NCI-H2227 treated with DMSO at 0.1 percent for 48 hours (cell line): ENCODE measurements at regions not wholly inside any gene's neighbourhood (a gene's known extent, or its start where the extent isn't known, plus 50 kb on each side); places are given as distances from the start of the nearest gene placed in this dataset.
A peak's percentile ranks its signal among the peaks of the same experiment; 100 is the strongest.

ENCODE experiments used
- DNase-seq: peaks from one replicate; lab custom pipeline; 2025; lab: John Stamatoyannopoulos, UW

- DNase-seq, result no peak
Measured at GRCh38 chr1:188423073-188423472, 1594.3 kb downstream of the PLA2G4A start.

DNA sequence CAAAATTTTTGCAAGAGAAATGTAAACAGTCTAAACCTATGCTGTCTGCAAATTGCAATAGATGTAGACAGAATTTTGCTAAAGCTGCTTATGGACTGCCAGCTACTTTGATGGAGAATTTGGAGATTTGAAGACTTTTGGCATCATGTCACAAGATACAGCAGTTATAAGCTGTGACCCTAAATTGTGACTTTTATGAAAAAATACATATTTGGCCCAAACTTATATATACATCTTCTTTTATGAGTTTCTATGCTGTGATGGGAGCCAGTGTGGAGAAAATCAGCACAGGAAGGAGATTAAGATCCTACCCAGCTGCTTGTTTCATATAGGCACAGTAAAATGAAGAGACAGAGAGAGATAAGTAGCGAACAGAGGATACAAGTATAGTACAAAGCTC, 1595.4 kb downstream of the PLA2G4A start:
- DNase-seq, result no peak

DNA sequence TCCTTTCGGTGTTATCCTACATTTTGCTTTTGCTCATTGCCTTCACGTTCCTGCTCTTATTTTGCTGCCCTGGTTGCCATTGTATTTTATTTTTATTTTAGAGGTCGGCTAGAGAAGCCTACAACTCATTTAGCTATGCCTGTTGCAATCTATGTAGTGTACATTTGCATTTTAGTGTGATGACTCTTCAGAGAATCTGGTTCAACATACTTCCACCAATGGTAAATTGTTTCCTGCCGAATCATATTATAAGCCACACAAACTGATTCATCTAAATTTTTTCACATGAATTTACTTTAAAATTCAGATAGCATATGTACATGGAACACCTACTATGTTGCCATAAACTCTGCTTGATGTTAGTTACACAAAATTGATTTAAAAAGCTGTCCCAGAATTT, 1596.9 kb downstream of the PLA2G4A start:
- no peak for DNase-seq

GRCh38 chr1:188426561-188426960, 1597.8 kb downstream of the PLA2G4A start:
- DNase-seq, result no peak

DNA sequence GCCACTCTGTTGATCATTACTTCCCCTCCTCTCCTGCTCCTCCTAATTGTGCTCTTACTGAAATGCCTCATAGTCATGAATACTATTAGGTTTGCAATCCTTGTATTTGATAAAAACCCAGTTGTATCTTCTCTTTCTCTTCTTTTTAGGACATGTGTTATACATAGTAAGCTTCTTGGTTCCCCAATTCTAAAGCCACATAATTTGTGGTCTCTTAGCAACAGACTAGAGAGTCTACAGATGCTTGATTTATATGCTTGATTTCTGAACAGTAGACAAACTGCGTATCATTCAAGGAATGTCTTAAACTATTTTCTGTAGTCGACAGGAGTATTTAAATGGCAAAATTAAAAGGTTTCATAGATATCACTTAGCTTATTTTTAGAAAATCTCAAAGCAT, 1598.9 kb downstream of the PLA2G4A start:
- no peak for DNase-seq

- no peak for DNase-seq
Measured at GRCh38 chr1:188429386-188429785, 1600.6 kb downstream of the PLA2G4A start.

DNA sequence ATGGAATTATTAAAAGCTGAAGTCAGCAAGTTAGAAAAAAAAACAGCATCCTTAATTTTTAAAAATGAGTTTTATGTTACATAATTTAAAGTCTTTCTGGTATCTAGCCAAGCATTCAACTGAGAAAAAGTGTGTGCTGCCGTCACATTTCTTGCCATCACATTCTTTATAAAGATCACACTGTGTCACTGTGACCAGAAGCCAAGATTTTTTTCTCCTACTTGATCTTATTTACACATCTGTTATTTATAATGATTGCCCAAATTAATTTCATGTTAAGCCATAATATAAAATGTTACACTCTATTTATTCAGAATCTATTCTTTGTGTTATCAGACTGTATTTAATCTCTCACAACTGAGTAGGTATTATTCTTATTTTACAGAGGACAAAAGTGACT, 1603.7 kb downstream of the PLA2G4A start:
- DNase-seq, result no peak

DNA sequence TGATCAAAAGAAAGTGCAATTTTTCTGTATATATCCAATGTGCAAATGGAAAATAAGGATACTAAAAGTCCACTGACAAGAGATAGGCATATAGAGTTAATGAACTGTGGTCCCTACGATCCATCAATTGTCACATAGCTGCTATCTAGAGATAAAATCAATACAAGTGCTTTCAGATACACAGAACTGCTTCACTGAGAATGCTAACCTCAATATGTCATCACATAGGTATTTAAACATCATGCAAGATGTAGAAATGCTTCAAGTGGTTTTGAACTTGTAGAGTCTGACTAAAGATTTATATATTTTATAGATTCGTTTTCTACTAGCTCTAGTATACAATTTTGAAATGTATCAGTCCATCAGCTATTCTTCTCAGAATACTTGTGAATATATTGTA, 1604.7 kb downstream of the PLA2G4A start:
- no peak for DNase-seq

DNA sequence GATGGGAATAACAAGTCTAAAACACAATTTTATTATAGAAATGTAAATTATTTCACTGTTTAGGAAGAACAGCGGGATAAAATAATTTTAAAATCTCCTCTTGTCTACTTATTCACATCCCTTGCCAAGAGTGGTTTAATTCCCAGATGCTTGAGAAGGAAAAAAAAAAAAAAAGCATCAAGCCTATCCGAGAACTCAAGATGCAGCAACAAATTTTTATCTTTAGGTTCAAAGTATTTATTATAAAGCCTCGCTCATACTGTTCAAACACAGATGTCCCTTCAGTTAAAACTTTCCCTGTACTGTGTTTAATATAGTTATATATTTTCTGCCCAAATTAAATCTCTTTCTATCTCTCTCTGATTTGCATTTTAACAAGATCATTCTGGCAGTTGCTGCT, 1615.8 kb downstream of the PLA2G4A start:
- no peak for DNase-seq

DNA sequence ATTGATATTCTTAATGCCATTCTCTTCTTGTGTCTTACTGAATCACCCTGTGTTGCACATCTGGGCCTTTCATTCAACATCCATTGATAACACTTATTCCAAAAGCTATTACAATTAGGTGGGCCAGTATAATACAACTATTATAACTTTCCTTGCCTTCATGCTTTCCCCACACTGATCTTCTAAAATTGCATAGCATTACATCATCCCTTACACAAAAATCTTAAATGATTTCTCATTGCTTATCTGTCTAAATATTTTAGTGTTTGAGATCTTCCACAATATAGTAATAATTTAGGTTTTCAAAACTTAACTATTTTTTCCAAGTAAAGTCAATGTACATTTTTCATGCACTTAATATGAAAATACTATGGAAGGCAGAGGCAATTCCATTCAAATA, 1634.1 kb downstream of the PLA2G4A start:
- no peak for DNase-seq

DNA sequence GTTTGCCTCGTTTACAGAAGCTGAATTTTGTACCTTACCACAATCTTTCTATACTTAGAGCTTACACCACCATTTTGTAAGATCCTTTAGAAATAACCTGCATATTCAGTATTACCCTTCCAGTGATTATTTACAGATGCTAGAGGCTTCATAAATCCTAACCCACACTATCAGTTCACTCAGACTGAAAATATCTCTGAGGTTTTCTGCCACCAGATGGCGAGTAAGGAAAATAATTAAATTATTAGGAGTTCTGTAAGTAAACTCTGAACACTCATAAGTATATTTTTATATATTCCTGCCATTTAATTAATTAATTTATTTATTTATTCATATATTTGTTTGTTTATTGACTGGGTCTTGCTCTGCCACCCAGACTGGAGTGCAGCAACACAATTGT, 1635.2 kb downstream of the PLA2G4A start:
- DNase-seq, result no peak

GRCh38 chr1:188466539-188466938, 1637.8 kb downstream of the PLA2G4A start:
- no peak for DNase-seq

- DNase-seq, result no peak
Measured at GRCh38 chr1:188476606-188477005, 1647.9 kb downstream of the PLA2G4A start.

DNA sequence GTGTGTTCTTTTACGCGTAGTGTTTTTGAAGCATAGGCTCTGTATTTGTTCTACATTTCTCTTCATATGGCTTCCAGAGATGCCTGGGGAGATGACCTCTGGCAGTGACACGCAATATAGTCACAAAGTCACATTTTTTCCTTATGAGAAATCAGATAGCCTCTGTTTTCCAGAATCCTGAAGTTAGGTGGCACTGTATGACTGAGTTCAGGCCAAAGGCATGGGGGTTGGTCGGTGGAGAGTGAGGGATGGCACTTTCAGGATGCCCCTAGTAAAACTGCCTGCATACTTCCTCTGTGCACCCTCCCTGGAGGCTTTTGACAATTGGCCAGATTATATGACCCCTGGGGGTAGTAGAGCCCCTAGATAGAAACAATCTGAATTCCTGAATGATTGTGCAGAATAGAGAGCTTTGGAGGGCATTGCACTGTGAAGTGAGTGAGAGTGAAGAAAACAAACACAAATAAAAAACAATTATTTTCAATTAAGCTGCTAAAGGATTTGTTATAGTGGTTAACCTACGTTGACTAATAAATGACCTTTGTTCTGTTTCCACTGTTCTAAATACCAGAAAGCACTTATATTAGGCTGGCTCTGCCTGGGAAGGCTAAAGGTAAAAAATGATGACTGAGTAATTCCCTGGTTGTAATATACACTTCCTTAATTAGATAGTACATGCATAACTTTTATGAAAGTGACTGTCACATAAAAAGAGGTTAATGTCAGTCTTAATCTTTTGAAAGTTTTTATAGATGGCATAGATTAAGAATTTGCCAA, 1660.8 kb downstream of the PLA2G4A start:
- DNase-seq, result no peak

DNA sequence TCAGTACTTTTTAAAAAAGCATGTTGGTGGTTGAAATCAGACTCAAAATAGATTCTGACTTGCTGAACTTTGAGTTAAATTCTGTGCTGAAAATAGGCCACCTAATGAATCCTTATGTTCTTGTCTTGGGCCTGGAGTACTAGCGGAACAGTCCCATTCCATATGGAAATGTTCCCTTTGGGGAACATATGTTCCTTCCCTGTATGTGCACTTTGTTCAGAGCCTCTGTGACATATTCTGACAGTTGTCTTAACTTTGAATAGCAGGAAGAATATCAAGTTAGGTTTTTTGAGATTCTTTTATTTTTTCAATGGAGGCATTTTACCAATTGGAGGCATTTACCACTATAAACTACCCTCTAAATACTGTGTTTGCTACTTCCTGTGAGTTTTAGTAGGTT, 1667.8 kb downstream of the PLA2G4A start:
- DNase-seq, result no peak

- DNase-seq, result no peak
Measured at GRCh38 chr1:188497020-188497419, 1668.3 kb downstream of the PLA2G4A start.

GRCh38 chr1:188499690-188500089, 1670.9 kb downstream of the PLA2G4A start:
- DNase-seq, result peak; percentile 7

GRCh38 chr1:188514917-188515316, 1686.2 kb downstream of the PLA2G4A start:
- no peak for DNase-seq

- DNase-seq, result no peak
Measured at GRCh38 chr1:188517139-188517538, 1688.4 kb downstream of the PLA2G4A start.

- no peak for DNase-seq
Measured at GRCh38 chr1:188551176-188551575, 1722.4 kb downstream of the PLA2G4A start.

DNA sequence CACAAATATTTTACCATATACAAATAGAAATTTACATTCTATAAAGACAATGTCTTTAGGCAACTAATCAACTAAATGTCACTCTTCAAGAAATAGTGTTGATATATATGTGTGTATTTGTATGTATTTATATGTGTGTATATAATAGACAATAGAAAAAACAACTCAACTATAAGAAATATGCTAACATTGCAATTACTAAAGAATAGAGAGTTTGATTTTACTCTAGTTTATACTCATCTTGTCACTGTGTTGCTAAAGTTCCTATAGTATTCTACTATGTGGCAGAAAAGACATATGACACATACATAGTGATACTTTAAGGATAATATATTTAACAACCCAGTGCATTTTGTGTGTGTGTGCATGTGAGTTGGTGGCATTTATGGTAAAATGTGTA, 1728.3 kb downstream of the PLA2G4A start:
- DNase-seq, result no peak

DNA sequence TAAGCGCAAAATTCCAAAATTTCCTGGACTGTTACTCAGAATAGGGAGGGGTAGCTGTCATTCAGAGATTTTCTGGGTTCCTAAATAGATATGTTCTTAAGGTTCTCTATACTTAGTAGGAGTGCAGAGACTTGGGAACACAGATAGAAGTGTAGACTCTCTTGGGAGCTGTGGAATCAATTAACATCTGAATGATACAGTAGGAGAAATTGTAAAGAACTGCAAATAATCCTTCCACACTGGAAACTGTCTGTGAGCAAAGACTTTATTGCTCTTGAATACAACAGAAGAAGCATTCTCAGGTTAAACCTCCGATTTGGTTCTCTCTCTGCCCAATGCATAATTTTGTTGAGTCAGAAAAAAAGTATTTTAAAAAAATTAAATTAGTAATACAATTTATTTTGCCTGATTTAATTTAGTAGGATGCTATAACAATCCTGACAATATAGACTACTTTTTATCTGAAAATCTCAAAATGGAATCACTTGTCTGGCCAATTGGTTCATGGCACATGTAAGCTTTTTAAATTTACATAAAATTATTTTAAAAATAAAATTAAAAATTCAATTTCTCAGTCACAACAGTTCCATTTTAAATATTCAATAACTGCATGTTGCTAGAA, 1754.3 kb downstream of the PLA2G4A start:
- DNase-seq, result no peak

- no peak for DNase-seq
Measured at GRCh38 chr1:188584119-188584518, 1755.4 kb downstream of the PLA2G4A start.

GRCh38 chr1:188590641-188591040, 1761.9 kb downstream of the PLA2G4A start:
- DNase-seq, result no peak
